ENCODE measurements at regions not wholly inside any gene's neighbourhood (a gene's known extent, or its start where the extent isn't known, plus 50 kb on each side); places are given as distances from the start of the nearest gene placed in this dataset.

- TF ChIP-seq ZBTB33 (IDR thresholded peaks at IDR 0.05; ENCODE audit: extremely low read depth, insufficient replicate concordance, low read length) (no peak), CEBPB (IDR thresholded peaks at IDR 0.05; ENCODE audit: low read depth) (no peak), ELF1 (IDR thresholded peaks at IDR 0.05; ENCODE audit: borderline replicate concordance, low read depth) (no peak)
Observed at GRCh38 chr3:74673326-74673725, 58.9 kb upstream of the CNTN3 start (continued).

GRCh38 chr3:74664606-74665005, 50.1 kb upstream of the CNTN3 start:
- H3K9me3 ChIP-seq (ENCODE audit: control insufficient read depth in 1 of 2, insufficient read depth in 1 of 2, low read depth in 1 of 2, low read length in 2 of 2) = peaks cover 0 to 21% of the 10 kb centered on the region in 2 experiments; a peak in 2 of 4 replicates
- no peak overlapping the region for H3K27ac ChIP-seq (ENCODE audit: low read depth, low read length)
- ATAC-seq (no peak), DNase-seq (ENCODE audit: low read depth, low spot score) (no peak)
- intact Hi-C loops (cut with micrococcal nuclease) = no loop called here
- no peaks in the 10 kb centered on the region for H3K36me3 ChIP-seq (ENCODE audit: control insufficient read depth in 1 of 2, insufficient read depth in 2 of 2, low read length in 2 of 2)
- H4K20me1 ChIP-seq (ENCODE audit: insufficient read depth) = no peaks in the 10 kb centered on the region
- H3K4me2 ChIP-seq (ENCODE audit: low read length) = no peak overlapping the region
- ChIA-PET POLR2A (no interaction called here), RAD21 (ENCODE audit: low non-redundant PET in 1 of 2, low total read pairs in 2 of 2, uncharacterized antibody in 2 of 2, unreplicated experiment in 2 of 2) (no interaction called here), CTCF (no interaction called here)
- TF ChIP-seq ZNF274 (IDR thresholded peaks at IDR 0.05; ENCODE audit: low read depth, low read length) (no peak), MAX (IDR thresholded peaks at IDR 0.05) (no peak), CEBPB (IDR thresholded peaks at IDR 0.05; ENCODE audit: low read depth) (no peak), POLR2A (IDR thresholded peaks at IDR 0.05; ENCODE audit: borderline replicate concordance, extremely low read depth, insufficient read depth, insufficient read length) (no peak), REST (IDR thresholded peaks at IDR 0.05; ENCODE audit: low read depth) (no peak)
- no peaks in the 10 kb centered on the region for H3K79me2 ChIP-seq (ENCODE audit: insufficient read depth, low read length)
- no peaks in the 10 kb centered on the region for H3K4me1 ChIP-seq (ENCODE audit: control insufficient read depth in 1 of 2, insufficient read depth in 2 of 2, low read length in 2 of 2)
- no TSS peak for BruUV-seq (replicated peaks)
- no peak overlapping the region for H3K4me3 ChIP-seq (replicated peaks in 1 of 2; ENCODE audit: low read depth in 1 of 2, low read length in 2 of 2)
- H3K9ac ChIP-seq (ENCODE audit: low read length) = no peak overlapping the region
- no peaks in the 10 kb centered on the region for H3K9me2 ChIP-seq (ENCODE audit: insufficient read depth)
- no peak overlapping the region for H2AFZ ChIP-seq (ENCODE audit: low read depth, low read length, poor library complexity, severe bottlenecking)
- H3K27me3 ChIP-seq (ENCODE audit: insufficient read depth, low read length) = no peaks in the 10 kb centered on the region

Measured in HCT116 (cell line).